Renal pelvis (tissue), 1 donor: ENCODE measurements at regions not wholly inside any gene's neighbourhood (a gene's known extent, or its start where the extent isn't known, plus 50 kb on each side); places are given as distances from the start of the nearest gene placed in this dataset.
"Not testable (repeated sequence)": the region's sequence is repeated elsewhere in the genome, so short reads cannot be mapped to it uniquely, and the experiment has no call there.

Experiments used
- DNase-seq: peaks from one replicate; pipeline ENCODE4 v3.0.0-alpha.2; 2013

GRCh38 chr2:111425789-111426201 is 305.1 kb downstream of the BCL2L11 start:
- DNase-seq, result not testable (repeated sequence)

GRCh38 chr2:111427346-111427745 is 306.6 kb downstream of the BCL2L11 start:
- DNase-seq, result not testable (repeated sequence)

- DNase-seq, result not testable (repeated sequence)
These were observed 308.2 kb downstream of the BCL2L11 start for GRCh38 chr2:111428915-111429314.

GRCh38 chr2:111429353-111429752 is 308.6 kb downstream of the BCL2L11 start:
- not testable (repeated sequence) for DNase-seq

GRCh38 chr2:111430817-111431661 is 310.3 kb downstream of the BCL2L11 start:
- not testable (repeated sequence) for DNase-seq

- DNase-seq, result not testable (repeated sequence)
These were observed 311.7 kb downstream of the BCL2L11 start for GRCh38 chr2:111432423-111432822.

GRCh38 chr2:111432916-111433499 is 312.3 kb downstream of the BCL2L11 start:
- DNase-seq, result not testable (repeated sequence)

- not testable (repeated sequence) for DNase-seq
These were observed 313.3 kb downstream of the BCL2L11 start for GRCh38 chr2:111433892-111434607.

GRCh38 chr2:111434608-111434939 is 313.9 kb downstream of the BCL2L11 start:
- not testable (repeated sequence) for DNase-seq

- not testable (repeated sequence) for DNase-seq
These were observed 315.0 kb downstream of the BCL2L11 start for GRCh38 chr2:111435553-111436310.

GRCh38 chr2:111436411-111436810 is 315.7 kb downstream of the BCL2L11 start:
- not testable (repeated sequence) for DNase-seq

- DNase-seq, result not testable (repeated sequence)
These were observed 316.7 kb downstream of the BCL2L11 start for GRCh38 chr2:111437288-111437990.

- not testable (repeated sequence) for DNase-seq
These were observed 317.4 kb downstream of the BCL2L11 start for GRCh38 chr2:111438161-111438560.

- DNase-seq, result not testable (repeated sequence)
These were observed 318.5 kb downstream of the BCL2L11 start for GRCh38 chr2:111439237-111439636.

- DNase-seq, result not testable (repeated sequence)
These were observed 320.9 kb downstream of the BCL2L11 start for GRCh38 chr2:111441614-111442013.

GRCh38 chr2:111442767-111443454 is 322.2 kb downstream of the BCL2L11 start:
- DNase-seq, result not testable (repeated sequence)

GRCh38 chr2:111444516-111444915 is 323.8 kb downstream of the BCL2L11 start:
- DNase-seq, result not testable (repeated sequence)

GRCh38 chr2:111445191-111445929 is 324.6 kb downstream of the BCL2L11 start:
- DNase-seq, result not testable (repeated sequence)

- not testable (repeated sequence) for DNase-seq
These were observed 325.2 kb downstream of the BCL2L11 start for GRCh38 chr2:111445941-111446340.

GRCh38 chr2:111447482-111447881 is 326.8 kb downstream of the BCL2L11 start:
- DNase-seq, result not testable (repeated sequence)
